ENCODE measurements at regions not wholly inside any gene's neighbourhood (a gene's known extent, or its start where the extent isn't known, plus 50 kb on each side); places are given as distances from the start of the nearest gene placed in this dataset.

- TF ChIP-seq POLR2A (IDR thresholded peaks at IDR 0.05) (no peak), CTCF (IDR thresholded peaks at IDR 0.05) (no peak)
Observed at GRCh38 chr2:16349811-16350210, 315.8 kb downstream of the CYRIA start.

Measured in thyroid gland (tissue), 4 donors.